ENCODE measurements at regions not wholly inside any gene's neighbourhood (a gene's known extent, or its start where the extent isn't known, plus 50 kb on each side); places are given as distances from the start of the nearest gene placed in this dataset.

- TF ChIP-seq GATA2 (IDR thresholded peaks at IDR 0.05; ENCODE audit: low read depth, low read length) (no peak), GATA3 (IDR thresholded peaks at IDR 0.05; ENCODE audit: low read depth, low read length) (no peak)
Observed at GRCh38 chr13:34000955-34001354, 183.0 kb downstream of the RFC3 start.

Measured in SH-SY5Y (cell line).